WI38 (cell line): ENCODE measurements at regions not wholly inside any gene's neighbourhood (a gene's known extent, or its start where the extent isn't known, plus 50 kb on each side); places are given as distances from the start of the nearest gene placed in this dataset.

Experiments
- H3K4me3 ChIP-seq: 2 replicates; pipeline ENCODE4 v1.5.1; 2011; ENCODE audit warnings: low read depth, mild to moderate bottlenecking, control low read depth, low read length
- CTCF ChIP-seq: IDR thresholded peaks from 2 replicates; pipeline ENCODE4 v1.5.1; 2012; ENCODE audit warnings: low read depth, mild to moderate bottlenecking, control low read depth, low read length

GRCh38 chr1:87915771-87916170 is 587.1 kb downstream of the LMO4 start:
- no peak overlapping the region for H3K4me3 ChIP-seq
- TF ChIP-seq CTCF, result no peak

GRCh38 chr1:87916965-87917364 is 588.3 kb downstream of the LMO4 start:
- H3K4me3 ChIP-seq, result no peak overlapping the region
- no peak for TF ChIP-seq CTCF

GRCh38 chr1:87918398-87918797 is 589.7 kb downstream of the LMO4 start:
- no peak for TF ChIP-seq CTCF

GRCh38 chr1:87922885-87923284 is 594.2 kb downstream of the LMO4 start:
- no peak overlapping the region for H3K4me3 ChIP-seq
- TF ChIP-seq CTCF, result no peak

More at GRCh38 chr1:87918398-87918797, 589.7 kb downstream of the LMO4 start:
- no peak overlapping the region for H3K4me3 ChIP-seq

- TF ChIP-seq CTCF, result no peak
- no peak overlapping the region for H3K4me3 ChIP-seq
These were observed 597.6 kb downstream of the LMO4 start for GRCh38 chr1:87926131-87926830.

GRCh38 chr1:87926921-87927320 is 598.2 kb downstream of the LMO4 start:
- no peak overlapping the region for H3K4me3 ChIP-seq
- TF ChIP-seq CTCF, result no peak

GRCh38 chr1:87927391-87928280 is 599.0 kb downstream of the LMO4 start:
- no peak for TF ChIP-seq CTCF
- no peak overlapping the region for H3K4me3 ChIP-seq
